NCI-H146 (cell line): ENCODE measurements at regions not wholly inside any gene's neighbourhood (a gene's known extent, or its start where the extent isn't known, plus 50 kb on each side); places are given as distances from the start of the nearest gene placed in this dataset.

ENCODE experiments used
- DNase-seq: peaks from one replicate; lab custom pipeline; 2025; lab: John Stamatoyannopoulos, UW

GRCh38 chr6:225907-226306 lies 66.4 kb upstream of the DUSP22 start:
- no peak for DNase-seq

- DNase-seq, result no peak
These were observed 65.7 kb upstream of the DUSP22 start for GRCh38 chr6:226516-227073.

GRCh38 chr6:227074-227782 lies 65.1 kb upstream of the DUSP22 start:
- no peak for DNase-seq

GRCh38 chr6:227812-228338 lies 64.4 kb upstream of the DUSP22 start:
- no peak for DNase-seq

GRCh38 chr6:228881-229651 lies 63.2 kb upstream of the DUSP22 start:
- DNase-seq, result no peak

- DNase-seq, result no peak
These were observed 60.5 kb upstream of the DUSP22 start for GRCh38 chr6:231779-232178.

- no peak for DNase-seq
These were observed 59.2 kb upstream of the DUSP22 start for GRCh38 chr6:232982-233640.

- DNase-seq, result no peak
These were observed 57.4 kb upstream of the DUSP22 start for GRCh38 chr6:234706-235372.

GRCh38 chr6:235763-236360 lies 56.4 kb upstream of the DUSP22 start:
- no peak for DNase-seq

GRCh38 chr6:236519-236918 lies 55.8 kb upstream of the DUSP22 start:
- no peak for DNase-seq

- no peak for DNase-seq
These were observed 52.1 kb upstream of the DUSP22 start for GRCh38 chr6:240151-240550.

GRCh38 chr6:241336-241865 lies 50.9 kb upstream of the DUSP22 start:
- DNase-seq, result no peak
